Epithelial cell of esophagus (primary cell): ENCODE measurements at regions not wholly inside any gene's neighbourhood (a gene's known extent, or its start where the extent isn't known, plus 50 kb on each side); places are given as distances from the start of the nearest gene placed in this dataset.

Experiments
- DNase-seq: peaks from one replicate; pipeline ENCODE4 v3.0.0; 2010; ENCODE audit warnings: low read depth
- H3K4me3 ChIP-seq: 2 replicates; pipeline ENCODE4 v1.5.1; 2011; ENCODE audit warnings: mild to moderate bottlenecking, low read length, control low read depth
- TF ChIP-seq, protein P1 (sequence below): IDR thresholded peaks from 2 replicates; pipeline ENCODE4 v1.5.1; 2011; ENCODE audit warnings: low read depth, mild to moderate bottlenecking, low read length, control low read depth, inconsistent platforms; ENCODE audit not compliant: insufficient read depth; ENCODE audit errors: missing control alignments

DNA sequence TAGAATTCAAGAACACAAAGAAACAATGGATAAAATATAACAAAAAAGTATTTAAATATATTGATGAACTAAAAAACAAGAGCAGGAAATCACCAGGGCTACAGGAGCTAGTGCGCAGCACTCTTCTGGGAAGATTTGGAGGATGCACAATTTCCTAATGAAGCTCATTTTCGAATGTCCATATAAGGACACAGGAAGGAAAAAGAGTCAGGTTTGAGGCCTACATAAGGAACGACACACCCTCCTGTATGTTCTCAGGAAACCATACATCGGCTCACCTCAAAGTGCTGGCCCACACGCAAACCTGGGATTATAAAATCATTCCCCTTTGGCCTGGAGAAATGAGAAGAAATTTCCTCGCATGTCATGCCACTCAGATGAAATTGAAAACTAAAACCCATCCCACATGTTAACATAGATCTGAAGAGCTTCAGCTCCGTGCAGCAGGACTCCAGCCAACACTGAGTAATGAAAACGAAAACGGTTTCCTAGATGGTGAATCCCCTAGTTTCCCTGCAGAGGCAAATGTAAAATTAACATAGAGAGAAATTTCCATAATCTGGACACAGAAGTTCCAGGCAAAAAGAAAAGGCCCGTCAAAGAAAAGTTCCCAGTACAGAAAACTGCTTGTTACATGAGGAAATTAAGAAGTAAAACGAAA, 825.8 kb downstream of the SOCS6 start:
- TF ChIP-seq, protein P1, sequence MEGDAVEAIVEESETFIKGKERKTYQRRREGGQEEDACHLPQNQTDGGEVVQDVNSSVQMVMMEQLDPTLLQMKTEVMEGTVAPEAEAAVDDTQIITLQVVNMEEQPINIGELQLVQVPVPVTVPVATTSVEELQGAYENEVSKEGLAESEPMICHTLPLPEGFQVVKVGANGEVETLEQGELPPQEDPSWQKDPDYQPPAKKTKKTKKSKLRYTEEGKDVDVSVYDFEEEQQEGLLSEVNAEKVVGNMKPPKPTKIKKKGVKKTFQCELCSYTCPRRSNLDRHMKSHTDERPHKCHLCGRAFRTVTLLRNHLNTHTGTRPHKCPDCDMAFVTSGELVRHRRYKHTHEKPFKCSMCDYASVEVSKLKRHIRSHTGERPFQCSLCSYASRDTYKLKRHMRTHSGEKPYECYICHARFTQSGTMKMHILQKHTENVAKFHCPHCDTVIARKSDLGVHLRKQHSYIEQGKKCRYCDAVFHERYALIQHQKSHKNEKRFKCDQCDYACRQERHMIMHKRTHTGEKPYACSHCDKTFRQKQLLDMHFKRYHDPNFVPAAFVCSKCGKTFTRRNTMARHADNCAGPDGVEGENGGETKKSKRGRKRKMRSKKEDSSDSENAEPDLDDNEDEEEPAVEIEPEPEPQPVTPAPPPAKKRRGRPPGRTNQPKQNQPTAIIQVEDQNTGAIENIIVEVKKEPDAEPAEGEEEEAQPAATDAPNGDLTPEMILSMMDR: no peak
- no peak for DNase-seq
- H3K4me3 ChIP-seq: no peak overlapping the region

DNA sequence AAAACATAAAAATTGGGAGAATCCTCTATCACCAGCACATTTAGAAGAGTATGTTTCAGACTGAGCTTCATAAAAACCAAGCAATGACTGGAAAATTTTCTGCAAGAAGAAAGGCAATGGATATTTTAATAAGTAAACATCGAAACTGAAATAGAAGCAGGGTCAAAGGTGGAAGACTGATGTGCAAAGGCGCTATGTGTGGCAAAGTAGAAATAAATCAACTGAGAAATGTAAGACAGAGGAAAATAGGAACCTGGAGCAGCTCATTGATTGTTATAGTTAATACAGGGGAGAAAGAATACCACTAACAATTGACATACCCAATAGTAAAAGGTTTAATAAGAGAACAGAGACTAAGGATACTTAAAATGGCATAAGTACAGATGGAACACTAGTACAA, 818.4 kb downstream of the SOCS6 start:
- DNase-seq: no peak
- H3K4me3 ChIP-seq: no peak overlapping the region
- TF ChIP-seq, protein P1: no peak

DNA sequence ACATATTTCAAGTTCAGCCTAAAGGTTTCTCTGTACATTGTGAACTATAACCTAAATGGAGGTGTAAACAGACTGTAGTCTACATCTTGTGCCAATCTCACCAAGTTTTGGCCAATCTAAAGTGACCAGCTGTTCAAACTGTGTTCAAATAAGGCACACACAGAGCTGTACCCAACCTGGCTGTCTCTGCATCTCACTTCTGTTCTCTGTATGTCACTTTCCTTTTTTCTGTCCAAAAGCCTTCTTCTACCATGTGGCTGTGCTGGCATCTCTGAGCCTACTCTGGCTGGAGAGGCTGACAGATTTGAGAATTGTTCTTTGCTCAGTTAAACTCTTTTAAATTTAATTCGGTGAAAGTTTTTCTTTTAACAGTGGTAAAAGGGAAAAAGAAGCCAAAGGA, 817.9 kb downstream of the SOCS6 start:
- DNase-seq: no peak
- H3K4me3 ChIP-seq: no peak overlapping the region
- TF ChIP-seq, protein P1: no peak

DNA sequence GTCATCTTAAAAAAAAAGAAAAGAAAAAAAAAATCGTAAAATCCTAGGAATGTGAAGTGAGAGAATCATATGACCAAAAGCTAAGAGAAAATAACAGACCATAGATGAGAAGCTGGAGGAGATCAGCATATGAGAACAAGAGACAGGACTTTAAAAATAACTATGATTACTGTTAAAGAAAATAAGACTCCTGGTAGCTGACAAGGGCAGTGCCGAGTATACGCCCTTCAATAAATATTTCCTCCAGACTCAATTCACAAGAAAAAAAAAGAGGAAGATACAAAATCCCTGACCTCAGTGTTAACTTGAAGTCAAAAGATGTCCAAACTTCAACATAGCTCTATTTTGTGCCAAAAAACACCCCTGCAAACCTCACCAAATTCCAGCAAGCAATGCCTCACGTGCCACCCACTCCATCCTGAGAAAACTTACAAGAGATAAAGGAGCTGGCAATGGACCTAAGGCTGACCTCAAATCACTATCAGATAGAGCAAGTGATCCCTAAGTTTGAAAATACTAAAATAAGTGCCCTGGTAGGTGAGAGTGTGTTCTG, 817.2 kb downstream of the SOCS6 start:
- no peak overlapping the region for H3K4me3 ChIP-seq
- no peak for DNase-seq
- TF ChIP-seq, protein P1: no peak

DNA sequence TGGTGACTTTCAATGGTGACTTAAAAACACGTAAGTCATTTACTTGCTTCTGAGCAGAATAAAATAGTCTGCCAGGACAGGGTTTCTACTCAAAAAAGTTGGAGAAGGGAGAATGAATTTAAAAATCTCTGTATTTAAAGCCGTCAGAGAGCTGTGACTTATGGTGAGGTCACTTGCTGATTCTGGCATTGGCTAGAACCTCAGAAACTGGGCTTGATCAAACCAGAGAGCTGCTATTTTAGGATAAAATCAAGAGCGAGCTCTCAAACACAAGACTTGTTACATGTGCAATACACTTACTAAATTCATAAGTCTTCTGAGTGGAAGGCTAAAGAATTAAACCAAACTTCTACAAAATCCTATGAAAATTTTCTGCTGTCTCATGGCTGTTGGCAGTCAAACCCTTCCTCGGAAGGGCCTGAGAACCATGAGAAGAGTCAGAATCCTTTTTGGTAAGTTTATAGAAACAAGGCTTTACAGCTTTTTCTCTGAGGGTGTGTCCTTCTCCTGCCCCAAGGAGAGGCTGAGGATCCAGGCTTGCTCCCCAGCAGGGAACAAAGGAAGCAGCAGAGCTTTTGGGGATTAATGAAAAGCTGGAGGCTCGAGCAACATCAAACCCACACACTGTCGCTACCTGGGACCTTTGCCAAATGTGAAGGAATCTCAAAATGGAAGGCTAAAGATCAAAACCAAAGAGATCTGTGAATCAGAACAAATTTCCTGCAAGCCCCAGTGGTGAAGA, 816.4 kb downstream of the SOCS6 start:
- H3K4me3 ChIP-seq: no peak overlapping the region
- no peak for DNase-seq
- TF ChIP-seq, protein P1: no peak

DNA sequence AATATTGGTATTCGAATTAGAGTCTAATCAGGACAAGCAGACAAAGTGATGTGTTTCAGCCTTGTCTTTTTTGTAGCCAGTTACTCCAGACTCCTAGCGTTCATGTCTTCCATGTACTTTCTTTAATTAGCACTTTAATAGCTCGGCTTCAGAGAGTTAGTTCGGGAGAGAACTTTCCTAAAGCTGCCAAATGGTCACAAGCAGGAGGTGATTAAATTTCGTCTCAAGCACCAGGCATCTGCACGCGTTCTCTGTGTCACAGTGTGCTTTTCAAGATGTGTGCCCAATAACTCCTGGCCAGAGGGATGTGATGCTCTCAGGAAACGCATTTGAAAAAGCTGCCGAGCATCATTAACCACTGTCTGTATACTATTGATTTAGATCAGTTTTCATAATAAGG, 790.8 kb downstream of the SOCS6 start:
- DNase-seq: no peak
- TF ChIP-seq, protein P1: no peak
- no peak overlapping the region for H3K4me3 ChIP-seq
